Left cardiac atrium (tissue), 4 donors: ENCODE measurements at regions not wholly inside any gene's neighbourhood (a gene's known extent, or its start where the extent isn't known, plus 50 kb on each side); places are given as distances from the start of the nearest gene placed in this dataset.

Source experiments
- ATAC-seq, 2 donors: fragments of 200-7000 bp; cut with Tn5 transposase; one replicate each; pipeline ENCODE4 v1.9.1; 2020; ENCODE audit warnings: mild to moderate bottlenecking in 2 of 2, moderate library complexity in 2 of 2
- DNase-seq: peaks from one replicate; pipeline ENCODE4 v3.0.0-alpha.2; 2020
- intact Hi-C, 2 donors: fragments of 100-400 bp; cut with DNase I; formaldehyde crosslinking; loops; one replicate each; pipeline versions ENCODE4 v1.14.1 to v1.15.1; 2022 to 2023
- donor health status: DM: no; HTN: yes; CAD: no.
- donor health status: DM: no; HTN: yes; CAD: no; lungs with severe emphysema.
- donor health status: DM: yes; HTN: yes; CAD: no.
- donor health status: Dilated cardiomyopathy.

DNA sequence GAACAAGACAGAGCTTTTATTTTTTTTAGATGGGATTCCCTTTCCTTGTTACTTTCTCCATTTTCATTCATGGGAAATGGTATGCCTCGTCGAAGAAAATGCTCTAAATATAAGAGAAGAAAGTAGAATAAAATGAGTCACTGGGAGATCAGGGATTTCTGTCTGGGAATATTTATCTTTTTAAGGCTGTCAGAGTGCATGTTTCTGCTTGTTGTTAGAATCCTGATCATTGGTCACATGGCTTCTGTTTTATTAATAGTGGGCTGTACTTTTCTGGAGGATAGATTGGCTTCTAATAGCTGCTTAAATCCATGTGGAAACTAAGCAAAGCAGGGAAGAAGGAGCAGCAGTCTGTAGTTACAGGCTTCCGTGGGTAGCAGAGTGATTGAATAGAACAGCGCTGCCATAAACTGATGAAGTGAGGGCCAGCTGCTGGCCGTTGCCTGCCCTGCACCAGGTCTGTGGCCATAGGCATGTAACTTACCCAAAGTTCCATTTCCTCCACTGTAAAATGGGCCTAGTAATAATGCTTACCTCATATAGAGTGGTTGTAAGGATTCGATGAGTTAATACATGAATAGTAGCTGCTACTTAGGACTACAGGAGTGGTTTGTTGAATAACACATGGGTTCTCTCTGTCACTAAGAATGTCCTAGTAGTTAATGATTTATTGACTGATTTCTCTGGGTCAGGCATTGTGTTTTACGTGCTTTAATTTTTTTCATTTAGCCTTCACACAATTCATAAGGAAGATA, 289.9 kb downstream of the SATB1 start:
- DNase-seq = no peak
- intact Hi-C loops = no loop called here
- ATAC-seq = no peak

GRCh38 chr3:18134386-18135059, 290.6 kb downstream of the SATB1 start:
- ATAC-seq (no peak), DNase-seq (no peak)
- intact Hi-C loops = no loop called here

DNA sequence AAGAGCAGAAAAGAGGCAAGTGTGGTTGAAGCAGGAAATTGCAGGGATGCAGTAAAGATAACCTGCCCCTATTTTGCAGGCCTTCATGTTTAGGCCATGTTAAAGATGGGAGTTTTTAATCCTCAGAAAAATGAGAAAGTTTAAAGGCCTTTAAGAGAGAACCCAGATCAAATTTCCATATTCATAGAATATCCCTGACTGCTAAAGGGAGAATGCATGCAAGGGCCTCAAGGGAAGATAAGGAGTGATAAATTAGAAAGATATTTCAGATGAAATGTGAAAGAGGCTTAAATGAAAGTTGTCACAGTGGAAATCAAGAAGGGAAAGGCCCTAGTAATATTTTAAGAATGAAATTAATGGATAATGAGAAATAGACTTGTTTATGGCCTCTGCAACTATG, 292.1 kb downstream of the SATB1 start:
- DNase-seq (no peak), ATAC-seq (no peak)
- intact Hi-C loops = no loop called here

GRCh38 chr3:18127859-18128681, 297.1 kb downstream of the SATB1 start:
- no peak for DNase-seq
- ATAC-seq = no peak
- intact Hi-C loops = no loop called here

GRCh38 chr3:18127174-18127858, 297.8 kb downstream of the SATB1 start:
- DNase-seq (no peak), ATAC-seq (no peak)
- intact Hi-C loops = no loop called here

DNA sequence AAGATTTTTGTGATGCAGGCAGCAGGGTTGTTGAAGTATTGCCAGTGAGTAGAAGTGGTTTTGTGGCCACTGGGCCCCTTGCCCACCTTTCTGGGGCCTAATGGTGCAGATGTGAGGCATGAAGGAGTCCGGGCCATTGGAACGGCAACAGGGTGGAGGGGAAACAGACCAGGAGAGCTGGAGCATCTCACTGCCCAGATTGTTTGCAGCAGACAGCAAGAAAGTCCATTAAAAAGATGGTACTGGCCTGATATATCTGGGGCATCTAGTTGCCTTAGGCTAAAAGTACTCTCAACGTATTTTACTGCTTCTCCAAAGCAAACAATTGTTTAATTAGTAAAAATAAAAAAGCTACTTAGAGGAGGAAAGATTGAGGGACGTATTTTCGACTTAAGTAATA, 298.4 kb downstream of the SATB1 start:
- DNase-seq = no peak
- intact Hi-C loops = no loop called here
- no peak for ATAC-seq

GRCh38 chr3:18124501-18124900, 300.6 kb downstream of the SATB1 start:
- ATAC-seq (no peak), DNase-seq (no peak)
- intact Hi-C loops = no loop called here

DNA sequence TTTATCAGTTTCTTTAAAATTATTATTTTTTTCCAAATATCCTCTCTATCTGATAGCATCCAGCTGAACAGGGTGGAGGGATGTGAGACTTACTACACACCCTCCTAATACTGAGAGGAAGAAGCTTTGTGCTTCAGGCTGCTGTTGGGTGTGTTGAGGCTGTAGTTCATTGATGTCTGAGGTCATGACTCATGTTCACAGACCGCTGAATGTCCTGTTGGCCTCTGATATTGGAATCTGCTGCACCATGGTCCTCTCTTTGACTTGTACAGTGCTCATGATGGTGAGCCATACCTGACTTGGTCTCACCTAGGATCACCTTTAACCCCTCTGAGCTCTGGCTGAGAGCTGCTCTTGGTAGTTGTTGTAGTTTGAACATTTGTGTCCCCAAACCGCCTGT, 302.9 kb downstream of the SATB1 start:
- intact Hi-C loops = no loop called here
- DNase-seq (no peak), ATAC-seq (no peak)

DNA sequence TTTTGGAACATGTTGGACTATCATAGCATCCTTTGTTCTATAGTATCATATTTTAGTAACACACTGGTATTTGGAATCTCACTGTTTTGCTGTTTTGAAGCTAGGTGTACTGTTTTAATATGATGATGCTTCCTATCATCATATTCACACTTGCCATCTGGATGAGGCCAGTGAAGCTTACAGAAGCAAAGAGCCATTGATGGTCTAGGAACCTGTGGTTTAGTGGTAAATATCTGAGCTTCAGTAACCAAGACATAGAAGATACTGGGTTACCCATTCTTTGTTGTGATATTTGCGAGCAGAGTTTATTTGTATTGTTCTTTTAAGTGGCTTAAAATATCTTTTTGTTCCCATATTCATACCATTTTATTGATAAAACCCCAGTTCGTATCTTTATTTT, 304.1 kb downstream of the SATB1 start:
- ATAC-seq = no peak
- intact Hi-C loops = no loop called here

GRCh38 chr3:18119866-18120265, 305.3 kb downstream of the SATB1 start:
- intact Hi-C loops = no loop called here
- ATAC-seq = no peak

More for the DNA sequence above, 304.1 kb downstream of the SATB1 start:
- no peak for DNase-seq

DNA sequence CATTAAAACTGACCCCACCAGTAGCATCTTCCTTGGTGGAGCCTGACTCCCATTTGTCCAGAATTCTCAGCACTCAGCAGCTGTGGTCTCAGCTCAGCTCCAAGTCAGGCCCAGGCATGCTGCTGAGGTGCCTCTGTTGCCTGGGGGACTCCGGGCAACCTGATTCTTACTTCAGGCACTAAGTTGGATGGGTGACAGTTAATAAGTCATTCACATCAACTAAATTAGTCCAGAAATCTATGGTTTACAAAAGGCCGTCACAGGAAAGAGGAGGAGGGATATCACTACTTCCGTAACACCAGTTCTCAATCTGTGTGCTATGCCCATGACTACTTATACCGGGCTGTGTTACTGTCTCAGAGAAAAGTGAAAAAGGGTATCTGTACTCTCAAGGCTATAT, 310.2 kb downstream of the SATB1 start:
- intact Hi-C loops = no loop called here
- DNase-seq (no peak), ATAC-seq (no peak)

More at GRCh38 chr3:18119866-18120265, 305.3 kb downstream of the SATB1 start:
- DNase-seq = no peak

DNA sequence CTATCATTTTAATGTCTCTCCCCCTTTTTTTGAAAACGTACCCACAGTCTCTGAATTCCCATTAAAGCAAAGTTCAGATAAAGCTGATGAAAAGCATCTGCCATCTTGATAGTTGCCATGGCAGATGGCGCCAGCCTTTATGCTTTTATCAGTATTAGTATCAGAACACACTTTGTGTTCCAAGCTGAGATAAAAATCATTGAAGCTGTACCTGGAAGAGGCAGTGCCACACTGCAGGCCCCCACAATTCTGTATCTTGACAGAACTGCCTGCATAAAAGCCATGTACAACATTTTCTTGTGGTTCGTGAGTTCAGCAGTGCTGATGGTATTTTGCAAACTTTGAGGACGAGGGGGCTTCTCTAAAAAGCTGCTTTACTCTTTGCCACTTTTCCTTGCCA, 311.7 kb downstream of the SATB1 start:
- no peak for ATAC-seq
- intact Hi-C loops = no loop called here

DNA sequence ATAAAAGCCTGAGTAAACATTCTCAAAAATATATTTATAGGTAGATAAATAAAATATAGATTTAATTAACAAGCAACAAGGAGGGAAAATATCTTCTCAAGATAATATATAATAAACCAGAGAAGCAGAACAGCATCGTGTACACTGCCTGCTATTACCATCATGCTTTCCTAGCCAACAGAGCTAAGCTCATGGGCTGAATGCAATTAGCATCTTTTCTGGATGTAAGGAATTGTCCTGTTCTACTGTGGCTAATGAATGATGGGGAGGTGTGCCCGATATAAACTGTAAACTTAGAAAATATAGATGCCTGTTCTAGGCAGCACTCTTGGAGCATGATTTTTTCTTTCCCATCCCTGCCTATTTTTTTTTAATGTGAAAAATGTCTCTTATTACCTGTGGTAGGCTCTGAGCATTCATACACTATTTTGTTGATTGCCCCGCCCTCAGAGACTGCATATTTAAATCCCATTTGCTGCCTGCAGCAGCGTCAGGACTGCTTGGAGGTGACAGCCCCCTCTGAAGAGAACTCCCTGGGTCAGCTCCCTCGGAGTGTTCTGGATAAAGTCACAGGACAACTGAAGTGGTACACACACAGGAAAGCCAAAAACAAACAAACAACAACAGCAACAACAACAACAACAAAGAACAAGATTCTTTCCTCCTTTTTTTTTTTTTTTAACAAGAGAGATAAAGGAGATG, 312.3 kb downstream of the SATB1 start:
- intact Hi-C loops = no loop called here
- DNase-seq (no peak), ATAC-seq (no peak)

More for the DNA sequence above, 311.7 kb downstream of the SATB1 start:
- no peak for DNase-seq

DNA sequence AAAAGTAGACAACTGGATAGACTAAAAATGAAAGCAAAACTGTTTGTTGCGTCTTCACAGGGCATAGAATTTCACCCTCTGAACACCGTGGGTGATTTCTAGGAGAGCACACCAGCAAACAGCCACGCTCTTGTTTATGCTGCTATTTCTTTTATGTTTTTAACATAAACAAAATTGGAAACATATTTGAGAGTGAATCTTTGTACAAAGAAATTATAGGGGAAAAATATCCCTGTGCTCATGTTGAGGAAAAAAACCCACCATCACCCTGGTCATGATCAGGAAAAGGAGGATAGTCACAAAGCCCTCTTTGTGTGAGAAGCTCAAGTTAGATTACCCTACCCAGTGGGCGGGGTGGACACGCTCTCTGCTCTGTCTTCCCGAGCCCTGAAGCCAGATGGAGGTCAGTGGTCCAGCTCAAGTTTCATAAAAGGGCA, 313.3 kb downstream of the SATB1 start:
- DNase-seq (no peak), ATAC-seq (no peak)
- intact Hi-C loops = no loop called here

DNA sequence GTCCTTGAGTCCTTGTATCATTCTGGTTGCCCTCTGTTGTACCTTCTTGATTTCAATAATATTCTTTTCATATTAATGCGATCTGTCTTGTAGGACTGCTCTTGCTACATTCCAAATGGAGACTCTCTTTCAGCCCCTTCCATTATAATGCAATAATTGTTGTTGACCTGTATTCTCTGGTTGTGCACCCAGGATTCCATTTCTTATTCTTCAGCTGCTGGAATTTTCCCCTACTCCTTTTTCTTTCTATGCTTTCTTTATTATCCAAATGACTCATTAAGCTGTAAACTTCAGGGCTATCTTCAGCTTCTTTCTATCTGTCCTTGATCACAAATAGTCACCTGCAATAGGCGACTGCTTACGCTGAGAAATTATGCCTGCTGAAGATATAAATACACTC, 321.5 kb downstream of the SATB1 start:
- intact Hi-C loops = no loop called here
- DNase-seq (no peak), ATAC-seq (no peak)

DNA sequence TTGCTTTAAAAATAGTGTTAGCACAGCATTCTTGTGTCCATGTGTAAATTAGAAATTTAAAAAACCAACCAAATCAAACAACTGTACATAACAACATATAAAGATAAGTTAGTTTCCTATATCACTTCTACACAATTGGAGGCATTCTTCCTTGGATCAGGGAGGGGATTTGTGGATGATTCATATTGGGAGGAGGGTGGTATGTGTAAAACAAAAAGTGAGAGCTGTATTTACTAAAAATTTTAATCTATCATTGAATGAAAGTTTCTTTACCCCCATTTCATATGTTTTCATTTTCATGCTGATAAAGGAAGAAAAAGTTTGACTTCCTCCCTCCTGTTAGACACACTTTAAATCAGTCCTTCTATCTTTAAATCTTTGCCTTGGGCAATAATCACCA, 325.0 kb downstream of the SATB1 start:
- ATAC-seq = no peak
- intact Hi-C loops = no loop called here
- DNase-seq = no peak

DNA sequence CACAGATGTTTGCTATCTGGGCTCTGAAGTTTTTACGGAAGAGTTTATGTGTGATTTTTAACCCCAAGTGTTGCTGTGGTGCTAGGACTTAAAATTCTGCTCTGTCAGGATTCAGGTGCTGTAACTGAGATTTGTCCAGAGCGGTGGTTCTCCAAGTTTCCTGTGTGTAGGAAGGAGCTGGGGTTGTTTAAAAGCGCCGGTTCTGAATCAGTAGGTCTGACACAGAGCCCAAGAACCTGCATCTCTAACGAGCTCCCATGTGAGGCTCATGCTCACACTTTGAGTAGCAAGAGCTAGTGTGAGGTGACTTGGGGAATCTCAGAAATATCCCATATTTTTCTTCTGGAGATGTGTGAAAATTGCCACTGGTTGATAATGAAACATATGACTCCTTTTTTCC, 325.5 kb downstream of the SATB1 start:
- ATAC-seq (no peak), DNase-seq (no peak)
- intact Hi-C loops = no loop called here

DNA sequence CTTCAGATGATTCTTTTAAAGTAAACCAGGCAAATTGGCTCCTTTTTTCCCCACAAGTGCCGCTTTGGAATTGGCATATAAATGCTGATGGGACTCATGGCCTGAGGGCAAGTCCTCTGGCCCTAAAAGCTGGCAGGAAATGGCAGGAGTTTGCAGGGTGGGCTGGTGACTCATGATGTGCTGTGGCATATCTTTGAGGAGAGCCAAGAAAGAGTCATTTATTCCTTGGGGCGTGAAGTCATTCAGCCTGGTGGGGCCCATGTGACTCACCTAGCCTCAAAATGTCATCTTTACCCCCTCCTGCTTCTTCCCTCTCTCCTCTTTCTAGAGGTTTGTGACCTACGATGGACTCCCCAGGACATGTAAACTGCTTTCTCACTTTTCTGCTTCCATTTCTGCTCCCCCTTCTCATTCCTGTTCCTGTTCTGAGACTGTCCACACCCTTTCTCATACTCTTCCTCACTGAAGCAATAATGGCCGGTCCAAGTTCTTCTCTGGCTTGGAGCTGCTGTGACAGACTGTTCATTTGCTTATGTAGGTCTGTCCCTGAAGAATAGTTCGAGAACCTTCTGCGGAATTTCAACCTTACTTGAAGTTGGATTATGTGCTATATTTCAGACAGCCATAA, 326.1 kb downstream of the SATB1 start:
- ATAC-seq (peak in 1 of 2 donors; percentile 27), DNase-seq (no peak)
- intact Hi-C loops = no loop called here

- ATAC-seq (no peak), DNase-seq (no peak)
- intact Hi-C loops = no loop called here
These were observed 327.1 kb downstream of the SATB1 start for GRCh38 chr3:18097989-18098388.
